ENCODE measurements at regions not wholly inside any gene's neighbourhood (a gene's known extent, or its start where the extent isn't known, plus 50 kb on each side); places are given as distances from the start of the nearest gene placed in this dataset.

- H3K27ac ChIP-seq, result no peak overlapping the region
- DNase-seq (no peak), ATAC-seq (no peak)
- H3K9me3 ChIP-seq, result peaks cover 0 to 7% (median 0%) of the 10 kb centered on the region in 11 donors
- no peak for TF ChIP-seq CTCF (IDR thresholded peaks at IDR 0.05)
- intact Hi-C loops (cut with DNase I), result no loop called here
- peaks cover 0 to 11% (median 0%) of the 10 kb centered on the region in 9 donors for H3K4me1 ChIP-seq
- H3K27me3 ChIP-seq, result no peaks in the 10 kb centered on the region
- H3K36me3 ChIP-seq, result no peaks in the 10 kb centered on the region
- H3K4me3 ChIP-seq, result no peak overlapping the region
These were observed 63.5 kb upstream of the GLS start for GRCh38 chr2:190817082-190817481.

- Histone ChIP-seq H3K9me3 (peaks cover 0 to 14% (median 0%) of the 10 kb centered on the region in 11 donors), H3K4me3 (no peak overlapping the region), H3K4me1 (peaks cover 0 to 11% (median 0%) of the 10 kb centered on the region in 9 donors), H3K27me3 (no peaks in the 10 kb centered on the region), H3K36me3 (no peaks in the 10 kb centered on the region), H3K27ac (peak overlapping the region in 2 of 10 donors; percentile 6 to 16)
- intact Hi-C loops (cut with DNase I), result no loop called here
- no peak for TF ChIP-seq CTCF (IDR thresholded peaks at IDR 0.05)
- no peak for DNase-seq
- peak in 6 of 8 donors; percentile 35 to 64 (median 46) for ATAC-seq
- 27 to 34% methylated on average over 3 of the region's 3 CpGs for WGBS, 2 donors
These were observed 60.8 kb upstream of the GLS start for GRCh38 chr2:190819840-190820301.

- WGBS, 2 donors, result 64 to 86% methylated on average over 1 of the region's 1 CpG
- no peak for DNase-seq
- ATAC-seq, result no peak
- no peak overlapping the region for H3K4me3 ChIP-seq
- peak overlapping the region in 1 of 10 donors; percentile 6 for H3K27ac ChIP-seq
- TF ChIP-seq CTCF (IDR thresholded peaks at IDR 0.05), result no peak
- peaks cover 0 to 11% (median 0%) of the 10 kb centered on the region in 9 donors for H3K4me1 ChIP-seq
- peaks cover 0 to 14% (median 0%) of the 10 kb centered on the region in 11 donors for H3K9me3 ChIP-seq
- intact Hi-C loops (cut with DNase I), result no loop called here
- H3K36me3 ChIP-seq, result no peaks in the 10 kb centered on the region
- H3K27me3 ChIP-seq, result no peaks in the 10 kb centered on the region
These were observed 60.2 kb upstream of the GLS start for GRCh38 chr2:190820416-190820815.

GRCh38 chr2:190822043-190822442 is 58.6 kb upstream of the GLS start:
- H3K27me3 ChIP-seq, result no peaks in the 10 kb centered on the region
- H3K4me1 ChIP-seq, result peaks cover 0 to 11% (median 0%) of the 10 kb centered on the region in 9 donors
- ATAC-seq (no peak), DNase-seq (no peak)
- WGBS, 2 donors, result 75 to 92% methylated on average over 1 of the region's 1 CpG
- H3K36me3 ChIP-seq, result no peaks in the 10 kb centered on the region
- H3K27ac ChIP-seq, result no peak overlapping the region
- no peak for TF ChIP-seq CTCF (IDR thresholded peaks at IDR 0.05)
- no peak overlapping the region for H3K4me3 ChIP-seq
- H3K9me3 ChIP-seq, result peaks cover 0 to 10% (median 0%) of the 10 kb centered on the region in 11 donors
- intact Hi-C loops (cut with DNase I), result no loop called here
